Astrocyte of the cerebellum (primary cell): ENCODE measurements at regions not wholly inside any gene's neighbourhood (a gene's known extent, or its start where the extent isn't known, plus 50 kb on each side); places are given as distances from the start of the nearest gene placed in this dataset.
"Not testable (repeated sequence)": the region's sequence is repeated elsewhere in the genome, so short reads cannot be mapped to it uniquely, and the experiment has no call there.

ENCODE experiments used
- DNase-seq: peaks from one replicate; pipeline ENCODE4 v3.0.0-alpha.2; 2011; ENCODE audit warnings: low read depth
- H3K4me3 ChIP-seq: 2 replicates; pipeline ENCODE4 v1.5.1; 2011; ENCODE audit warnings: mild to moderate bottlenecking, low read depth, low read length, moderate library complexity
- CTCF ChIP-seq: IDR thresholded peaks from 2 replicates; pipeline ENCODE4 v1.5.1; 2012; ENCODE audit warnings: low read length, low read depth, moderate library complexity, mild to moderate bottlenecking; ENCODE audit errors: missing control alignments
- in situ Hi-C: cut with HindIII; loops from 2 replicates; pipeline ENCODE4 v1.10.0; 2017; ENCODE audit warnings: low sequenced_read_pairs

GRCh38 chr4:188347339-188347738 is 208.1 kb downstream of the TRIML1 start:
- in situ Hi-C loops, result no loop called here
- no peak overlapping the region for H3K4me3 ChIP-seq
- DNase-seq, result no peak
- TF ChIP-seq CTCF, result no peak

- H3K4me3 ChIP-seq, in situ Hi-C loops, DNase-seq: not testable (repeated sequence)
These were observed 210.3 kb downstream of the TRIML1 start for GRCh38 chr4:188349569-188349968.

- no peak overlapping the region for H3K4me3 ChIP-seq
- in situ Hi-C loops, result no loop called here
- no peak for TF ChIP-seq CTCF
- DNase-seq, result no peak
These were observed 224.0 kb downstream of the TRIML1 start for GRCh38 chr4:188363196-188363595.

GRCh38 chr4:188370777-188371176 is 231.5 kb downstream of the TRIML1 start:
- H3K4me3 ChIP-seq, result no peak overlapping the region
- in situ Hi-C loops, result no loop called here
- no peak for DNase-seq
- TF ChIP-seq CTCF, result no peak

GRCh38 chr4:188372058-188372457 is 232.8 kb downstream of the TRIML1 start:
- TF ChIP-seq CTCF, result no peak
- in situ Hi-C loops, result no loop called here
- H3K4me3 ChIP-seq, result no peak overlapping the region
- DNase-seq, result peak; percentile 2

- H3K4me3 ChIP-seq, result no peak overlapping the region
- no peak for TF ChIP-seq CTCF
- in situ Hi-C loops, result no loop called here
- DNase-seq, result no peak
These were observed 233.6 kb downstream of the TRIML1 start for GRCh38 chr4:188372829-188373228.

GRCh38 chr4:188374871-188375270 is 235.6 kb downstream of the TRIML1 start:
- H3K4me3 ChIP-seq, result no peak overlapping the region
- in situ Hi-C loops, result no loop called here
- no peak for DNase-seq
- no peak for TF ChIP-seq CTCF
